Lung (tissue), 11 donors: ENCODE measurements at regions not wholly inside any gene's neighbourhood (a gene's known extent, or its start where the extent isn't known, plus 50 kb on each side); places are given as distances from the start of the nearest gene placed in this dataset.

ENCODE experiments used
- ATAC-seq: fragments of 200-7000 bp; cut with Tn5 transposase; one replicate; pipeline ENCODE4 v1.9.1; 2020; ENCODE audit warnings: moderate number of reproducible peaks; ENCODE audit not compliant: insufficient read depth, low FRiP score
- DNase-seq, 3 donors: peaks; one replicate each; pipeline ENCODE4 v3.0.0-alpha.2; 2013 to 2017
- H3K27ac ChIP-seq, 2 donors: one replicate each; pipeline ENCODE4 v1.5.1; 2013; ENCODE audit warnings: mild to moderate bottlenecking in 2 of 2, moderate library complexity in 2 of 2, control low read depth in 1 of 2, inconsistent platforms in 1 of 2, low read depth in 1 of 2, low read length in 1 of 2
- H3K27me3 ChIP-seq, 3 donors: one replicate each; pipeline ENCODE4 v1.5.1; 2013; ENCODE audit warnings: low read length in 2 of 3; ENCODE audit not compliant: control insufficient read depth in 3 of 3, insufficient read depth in 3 of 3
- H3K36me3 ChIP-seq, 4 donors: one replicate each; pipeline ENCODE4 v1.5.1; 2013; ENCODE audit warnings: low read length in 4 of 4, mild to moderate bottlenecking in 1 of 4, moderate library complexity in 1 of 4; ENCODE audit not compliant: control insufficient read depth in 4 of 4, insufficient read depth in 4 of 4
- H3K4me1 ChIP-seq, 5 donors: one replicate each; pipeline ENCODE4 v1.5.1; 2013; ENCODE audit warnings: low read length in 5 of 5, mild to moderate bottlenecking in 2 of 5, moderate library complexity in 1 of 5; ENCODE audit not compliant: control insufficient read depth in 5 of 5, insufficient read depth in 5 of 5
- H3K4me3 ChIP-seq: one replicate; pipeline ENCODE4 v1.5.1; 2013; ENCODE audit warnings: mild to moderate bottlenecking, control low read depth, moderate library complexity
- H3K9ac ChIP-seq, 2 donors: one replicate each; pipeline ENCODE4 v1.5.1; 2013; ENCODE audit warnings: low read length in 2 of 2, control low read depth in 1 of 2; ENCODE audit not compliant: insufficient read depth in 1 of 2
- H3K9me3 ChIP-seq, 4 donors: one replicate each; pipeline ENCODE4 v1.5.1; 2013; ENCODE audit warnings: low read length in 3 of 4, mild to moderate bottlenecking in 1 of 4, moderate library complexity in 1 of 4; ENCODE audit not compliant: control insufficient read depth in 4 of 4, insufficient read depth in 3 of 4
- WGBS, 2 donors: extraction: QIAGEN DNeasy Blood & Tissue Kit; methylation state at CpG; one replicate each; pipeline ENCODE4 v1.1.7; 2013; 5-methylcytosine and 5-hydroxymethylcytosine counted together
- TF ChIP-seq, protein P1 (sequence below): IDR thresholded peaks from 2 replicates; pipeline ENCODE4 v1.5.1; 2012; ENCODE audit warnings: mild to moderate bottlenecking; ENCODE audit errors: control extremely low read depth, extremely low read depth
- donor health status: control.
- donor health status: control.
- donor health status: Bipolar disorder and iron deficiency.
- donor health status: healthy.
- donor health status: DM: yes; HTN: yes; CAD: no.

DNA sequence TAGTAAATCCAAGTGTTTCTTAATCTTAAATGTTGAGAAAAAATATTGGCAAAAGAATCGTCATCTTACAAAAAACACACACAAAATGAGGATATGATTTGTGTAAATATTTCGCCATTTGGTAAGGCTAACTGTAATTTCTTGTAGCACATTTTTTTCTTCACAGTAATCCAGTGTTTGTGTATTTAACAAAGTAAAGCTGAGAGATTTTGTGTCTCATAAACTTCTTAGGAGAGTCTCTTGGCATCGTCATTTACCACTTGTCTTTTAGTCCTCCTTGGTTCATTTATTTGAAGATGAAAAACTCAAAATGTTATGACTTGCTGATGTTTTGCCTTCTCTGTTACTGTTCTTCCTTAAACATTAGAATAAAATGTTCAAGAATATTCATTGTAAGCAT lies 326.7 kb upstream of the PITX2 start:
- H3K36me3 ChIP-seq: no peaks in the 10 kb centered on the region
- H3K9ac ChIP-seq: no peak overlapping the region
- DNase-seq (no peak), ATAC-seq (no peak)
- TF ChIP-seq, protein P1, sequence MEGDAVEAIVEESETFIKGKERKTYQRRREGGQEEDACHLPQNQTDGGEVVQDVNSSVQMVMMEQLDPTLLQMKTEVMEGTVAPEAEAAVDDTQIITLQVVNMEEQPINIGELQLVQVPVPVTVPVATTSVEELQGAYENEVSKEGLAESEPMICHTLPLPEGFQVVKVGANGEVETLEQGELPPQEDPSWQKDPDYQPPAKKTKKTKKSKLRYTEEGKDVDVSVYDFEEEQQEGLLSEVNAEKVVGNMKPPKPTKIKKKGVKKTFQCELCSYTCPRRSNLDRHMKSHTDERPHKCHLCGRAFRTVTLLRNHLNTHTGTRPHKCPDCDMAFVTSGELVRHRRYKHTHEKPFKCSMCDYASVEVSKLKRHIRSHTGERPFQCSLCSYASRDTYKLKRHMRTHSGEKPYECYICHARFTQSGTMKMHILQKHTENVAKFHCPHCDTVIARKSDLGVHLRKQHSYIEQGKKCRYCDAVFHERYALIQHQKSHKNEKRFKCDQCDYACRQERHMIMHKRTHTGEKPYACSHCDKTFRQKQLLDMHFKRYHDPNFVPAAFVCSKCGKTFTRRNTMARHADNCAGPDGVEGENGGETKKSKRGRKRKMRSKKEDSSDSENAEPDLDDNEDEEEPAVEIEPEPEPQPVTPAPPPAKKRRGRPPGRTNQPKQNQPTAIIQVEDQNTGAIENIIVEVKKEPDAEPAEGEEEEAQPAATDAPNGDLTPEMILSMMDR: no peak
- no peak overlapping the region for H3K4me3 ChIP-seq
- H3K4me1 ChIP-seq: peaks cover 0 to 5% (median 0%) of the 10 kb centered on the region in 5 donors
- H3K27ac ChIP-seq: no peak overlapping the region
- H3K9me3 ChIP-seq: no peaks in the 10 kb centered on the region
- WGBS, 2 donors: 83 to 87% methylated on average over 3 of the region's 3 CpGs
- no peaks in the 10 kb centered on the region for H3K27me3 ChIP-seq

- Histone ChIP-seq H3K36me3 (no peaks in the 10 kb centered on the region), H3K27ac (no peak overlapping the region), H3K4me3 (no peak overlapping the region), H3K4me1 (peaks cover 0 to 5% (median 0%) of the 10 kb centered on the region in 5 donors), H3K27me3 (no peaks in the 10 kb centered on the region), H3K9me3 (no peaks in the 10 kb centered on the region), H3K9ac (no peak overlapping the region)
- ATAC-seq (no peak), DNase-seq (no peak)
- TF ChIP-seq, protein P1: no peak
- WGBS, 2 donors: 71 to 79% methylated on average over 2 of the region's 2 CpGs
Observed at GRCh38 chr4:110950731-110951130, 327.9 kb upstream of the PITX2 start.

DNA sequence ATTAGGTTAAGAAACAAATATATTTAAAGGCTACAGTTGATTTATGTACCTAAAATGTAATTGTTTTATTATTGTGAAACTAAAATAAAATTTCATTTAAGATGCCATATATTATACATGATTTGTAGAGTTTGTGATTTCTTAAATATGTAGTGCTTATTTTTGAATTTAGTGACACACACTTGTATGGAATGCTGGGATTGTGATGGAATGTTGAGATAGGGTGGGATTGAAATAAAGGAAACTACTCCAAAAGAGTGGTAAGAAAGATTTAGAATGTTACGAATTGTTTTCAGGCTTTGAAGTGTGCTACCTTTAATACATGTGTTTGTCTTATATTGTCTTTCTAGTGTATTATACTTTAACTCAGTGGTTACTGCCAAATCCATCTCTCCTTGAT lies 330.3 kb upstream of the PITX2 start:
- Histone ChIP-seq H3K27me3 (no peaks in the 10 kb centered on the region), H3K27ac (no peak overlapping the region), H3K9me3 (no peaks in the 10 kb centered on the region), H3K36me3 (no peaks in the 10 kb centered on the region), H3K4me1 (peaks cover 0 to 5% (median 0%) of the 10 kb centered on the region in 5 donors), H3K9ac (no peak overlapping the region), H3K4me3 (no peak overlapping the region)
- no peak for ATAC-seq
- 74 to 85% methylated on average over 1 of the region's 1 CpG for WGBS, 2 donors
- TF ChIP-seq, protein P1: no peak
- DNase-seq: no peak

DNA sequence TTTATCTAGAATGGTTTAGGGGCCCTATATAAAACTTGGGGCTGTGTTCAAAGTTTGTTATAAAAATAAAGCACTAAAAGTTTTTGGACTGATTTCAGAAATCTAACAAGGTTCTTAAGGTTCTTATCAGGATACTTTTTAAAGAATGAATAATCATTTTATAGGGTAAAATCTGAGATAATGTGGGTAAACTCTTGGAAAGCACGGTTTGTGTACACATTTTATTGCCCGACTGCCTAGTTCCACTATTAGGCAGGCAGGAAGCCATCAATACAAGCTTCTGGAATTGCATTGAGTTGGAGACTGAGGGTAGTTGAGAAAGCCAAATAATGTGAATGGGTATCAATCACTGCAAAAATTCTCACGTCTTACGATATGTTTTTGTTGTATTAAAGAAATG lies 331.0 kb upstream of the PITX2 start:
- 53 to 57% methylated on average over 4 of the region's 4 CpGs for WGBS, 2 donors
- DNase-seq (peak in 2 of 3 donors; percentile 21 to 23), ATAC-seq (no peak)
- no peak overlapping the region for H3K4me3 ChIP-seq
- H3K27me3 ChIP-seq: no peaks in the 10 kb centered on the region
- no peaks in the 10 kb centered on the region for H3K9me3 ChIP-seq
- H3K27ac ChIP-seq: no peak overlapping the region
- H3K36me3 ChIP-seq: no peaks in the 10 kb centered on the region
- TF ChIP-seq, protein P1: no peak
- H3K4me1 ChIP-seq: peaks cover 0 to 5% (median 0%) of the 10 kb centered on the region in 5 donors
- H3K9ac ChIP-seq: no peak overlapping the region
